ENCODE measurements at regions not wholly inside any gene's neighbourhood (a gene's known extent, or its start where the extent isn't known, plus 50 kb on each side); places are given as distances from the start of the nearest gene placed in this dataset.

DNA sequence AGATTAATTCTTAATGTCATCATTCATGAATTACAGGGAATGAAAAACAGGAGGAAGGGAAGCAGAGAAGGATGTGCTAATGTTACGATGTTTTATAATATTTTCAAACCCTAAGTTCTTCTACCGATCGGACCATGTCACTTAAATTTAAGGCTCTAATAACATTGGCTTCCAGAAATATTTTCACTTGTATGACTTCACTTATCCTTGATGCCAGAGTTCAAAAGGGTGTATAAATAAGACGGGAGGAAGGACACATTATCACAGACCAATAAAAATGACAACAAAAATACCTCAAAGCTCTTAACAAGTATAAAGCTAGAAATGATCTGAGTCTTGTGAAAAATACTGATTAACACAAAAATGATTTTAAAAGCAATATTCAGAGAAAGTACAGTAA, 370.4 kb upstream of the CITED2 start:
- Histone ChIP-seq H3K36me3 (ENCODE audit: control insufficient read depth in 1 of 2, insufficient read depth in 2 of 2, low read length in 1 of 2) (no peaks in the 10 kb centered on the region), H3K27ac (ENCODE audit: low read depth in 1 of 2, low read length in 2 of 2) (no peak overlapping the region), H3K4me3 (ENCODE audit: low read length in 2 of 2) (no peak overlapping the region), H3K27me3 (ENCODE audit: control insufficient read depth in 1 of 2, insufficient read depth in 2 of 2, low read length in 1 of 2) (no peaks in the 10 kb centered on the region), H3K4me1 (ENCODE audit: control insufficient read depth in 1 of 2, insufficient read depth in 2 of 2, low read length in 2 of 2) (peaks cover 0 to 4% of the 10 kb centered on the region in 2 donors), H3K9me3 (ENCODE audit: control insufficient read depth, low read length) (no peaks in the 10 kb centered on the region)
- ATAC-seq (ENCODE audit: low FRiP score) (no peak), DNase-seq (no peak)
- intact Hi-C loops (cut with DNase I) = no loop called here
- WGBS, 2 donors = 6 to 8% methylated on average over 4 of the region's 4 CpGs

DNA sequence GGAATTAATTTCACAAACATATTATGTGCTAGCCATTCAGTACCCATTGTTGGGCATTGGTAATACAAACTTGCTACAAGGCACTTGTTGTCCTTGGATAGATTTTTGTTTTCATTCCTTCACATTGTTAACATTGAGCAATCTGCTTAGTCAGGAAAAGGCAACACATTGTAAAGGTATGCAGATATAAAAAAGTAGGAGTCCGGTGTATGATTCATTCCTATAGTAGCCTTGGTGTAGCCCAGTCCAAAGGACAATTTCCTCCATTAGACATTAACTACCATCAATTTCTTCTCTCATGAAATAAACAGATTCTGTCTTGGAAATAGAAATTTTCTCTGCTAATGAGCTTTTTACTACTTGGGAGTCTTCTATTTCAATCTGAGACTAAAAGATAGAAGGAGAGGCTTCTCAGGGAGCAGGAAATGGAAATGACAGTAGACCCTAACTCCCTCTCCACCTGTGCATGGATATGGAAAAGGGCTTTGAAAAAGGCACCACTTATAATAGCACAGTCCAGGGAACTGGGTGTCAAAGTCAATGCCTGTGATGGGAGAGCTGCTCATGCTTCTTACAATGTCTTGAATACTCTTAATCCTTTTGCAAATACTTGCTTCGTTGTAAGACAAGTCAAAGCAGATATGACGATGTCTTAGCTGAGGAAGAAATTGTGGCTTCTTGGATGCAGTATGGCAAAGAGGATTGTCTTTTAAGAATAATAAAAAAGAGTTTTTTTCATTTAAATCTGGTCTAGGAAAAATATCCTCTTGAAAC, 369.4 kb upstream of the CITED2 start:
- DNase-seq (no peak), ATAC-seq (ENCODE audit: low FRiP score) (peak; percentile 29)
- Histone ChIP-seq H3K27me3 (ENCODE audit: control insufficient read depth in 1 of 2, insufficient read depth in 2 of 2, low read length in 1 of 2) (no peaks in the 10 kb centered on the region), H3K27ac (ENCODE audit: low read depth in 1 of 2, low read length in 2 of 2) (no peak overlapping the region), H3K4me1 (ENCODE audit: control insufficient read depth in 1 of 2, insufficient read depth in 2 of 2, low read length in 2 of 2) (peaks cover 0 to 4% of the 10 kb centered on the region in 2 donors), H3K36me3 (ENCODE audit: control insufficient read depth in 1 of 2, insufficient read depth in 2 of 2, low read length in 1 of 2) (no peaks in the 10 kb centered on the region), H3K9me3 (ENCODE audit: control insufficient read depth, low read length) (no peaks in the 10 kb centered on the region), H3K4me3 (ENCODE audit: low read length in 2 of 2) (no peak overlapping the region)
- 59 to 61% methylated on average over 3 of the region's 3 CpGs for WGBS, 2 donors
- intact Hi-C loops (cut with DNase I) = no loop called here

GRCh38 chr6:139742671-139743070, 368.2 kb upstream of the CITED2 start:
- no peaks in the 10 kb centered on the region for H3K9me3 ChIP-seq (ENCODE audit: control insufficient read depth, low read length)
- intact Hi-C loops (cut with DNase I) = no loop called here
- WGBS, 2 donors = 34 to 39% methylated on average over 1 of the region's 1 CpG
- H3K27ac ChIP-seq (ENCODE audit: low read depth in 1 of 2, low read length in 2 of 2) = no peak overlapping the region
- peaks cover 0 to 4% of the 10 kb centered on the region in 2 donors for H3K4me1 ChIP-seq (ENCODE audit: control insufficient read depth in 1 of 2, insufficient read depth in 2 of 2, low read length in 2 of 2)
- DNase-seq (no peak), ATAC-seq (ENCODE audit: low FRiP score) (no peak)
- H3K36me3 ChIP-seq (ENCODE audit: control insufficient read depth in 1 of 2, insufficient read depth in 2 of 2, low read length in 1 of 2) = no peaks in the 10 kb centered on the region
- no peak overlapping the region for H3K4me3 ChIP-seq (ENCODE audit: low read length in 2 of 2)
- no peaks in the 10 kb centered on the region for H3K27me3 ChIP-seq (ENCODE audit: control insufficient read depth in 1 of 2, insufficient read depth in 2 of 2, low read length in 1 of 2)

- no peaks in the 10 kb centered on the region for H3K9me3 ChIP-seq (ENCODE audit: control insufficient read depth, low read length)
- intact Hi-C loops (cut with DNase I) = no loop called here
- DNase-seq (no peak), ATAC-seq (ENCODE audit: low FRiP score) (no peak)
- WGBS, 2 donors = 89% methylated on average over 3 of the region's 3 CpGs
- H3K4me1 ChIP-seq (ENCODE audit: control insufficient read depth in 1 of 2, insufficient read depth in 2 of 2, low read length in 2 of 2) = peaks cover 0 to 4% of the 10 kb centered on the region in 2 donors
- H3K4me3 ChIP-seq (ENCODE audit: low read length in 2 of 2) = no peak overlapping the region
- H3K36me3 ChIP-seq (ENCODE audit: control insufficient read depth in 1 of 2, insufficient read depth in 2 of 2, low read length in 1 of 2) = no peaks in the 10 kb centered on the region
- H3K27ac ChIP-seq (ENCODE audit: low read depth in 1 of 2, low read length in 2 of 2) = no peak overlapping the region
- H3K27me3 ChIP-seq (ENCODE audit: control insufficient read depth in 1 of 2, insufficient read depth in 2 of 2, low read length in 1 of 2) = no peaks in the 10 kb centered on the region
These were observed 364.5 kb upstream of the CITED2 start for GRCh38 chr6:139738801-139739455.

GRCh38 chr6:139736325-139736906, 362.0 kb upstream of the CITED2 start:
- Histone ChIP-seq H3K9me3 (ENCODE audit: control insufficient read depth, low read length) (no peaks in the 10 kb centered on the region), H3K36me3 (ENCODE audit: control insufficient read depth in 1 of 2, insufficient read depth in 2 of 2, low read length in 1 of 2) (no peaks in the 10 kb centered on the region), H3K27ac (ENCODE audit: low read depth in 1 of 2, low read length in 2 of 2) (no peak overlapping the region), H3K4me3 (ENCODE audit: low read length in 2 of 2) (no peak overlapping the region), H3K4me1 (ENCODE audit: control insufficient read depth in 1 of 2, insufficient read depth in 2 of 2, low read length in 2 of 2) (peaks cover 0 to 2% of the 10 kb centered on the region in 2 donors), H3K27me3 (ENCODE audit: control insufficient read depth in 1 of 2, insufficient read depth in 2 of 2, low read length in 1 of 2) (no peaks in the 10 kb centered on the region)
- ATAC-seq (ENCODE audit: low FRiP score) (no peak), DNase-seq (no peak)
- WGBS, 2 donors = 98% methylated on average over 2 of the region's 2 CpGs
- intact Hi-C loops (cut with DNase I) = no loop called here

- Histone ChIP-seq H3K4me1 (ENCODE audit: control insufficient read depth in 1 of 2, insufficient read depth in 2 of 2, low read length in 2 of 2) (peaks cover 2 to 5% of the 10 kb centered on the region in 2 donors), H3K27ac (ENCODE audit: low read depth in 1 of 2, low read length in 2 of 2) (no peak overlapping the region), H3K9me3 (ENCODE audit: control insufficient read depth, low read length) (no peaks in the 10 kb centered on the region), H3K4me3 (ENCODE audit: low read length in 2 of 2) (no peak overlapping the region), H3K36me3 (ENCODE audit: control insufficient read depth in 1 of 2, insufficient read depth in 2 of 2, low read length in 1 of 2) (no peaks in the 10 kb centered on the region), H3K27me3 (ENCODE audit: control insufficient read depth in 1 of 2, insufficient read depth in 2 of 2, low read length in 1 of 2) (no peaks in the 10 kb centered on the region)
- ATAC-seq (ENCODE audit: low FRiP score) = no peak
- intact Hi-C loops (cut with DNase I) = no loop called here
- 74 to 84% methylated on average over 3 of the region's 3 CpGs for WGBS, 2 donors
- no peak for DNase-seq
These were observed 358.0 kb upstream of the CITED2 start for GRCh38 chr6:139732451-139732850.

DNA sequence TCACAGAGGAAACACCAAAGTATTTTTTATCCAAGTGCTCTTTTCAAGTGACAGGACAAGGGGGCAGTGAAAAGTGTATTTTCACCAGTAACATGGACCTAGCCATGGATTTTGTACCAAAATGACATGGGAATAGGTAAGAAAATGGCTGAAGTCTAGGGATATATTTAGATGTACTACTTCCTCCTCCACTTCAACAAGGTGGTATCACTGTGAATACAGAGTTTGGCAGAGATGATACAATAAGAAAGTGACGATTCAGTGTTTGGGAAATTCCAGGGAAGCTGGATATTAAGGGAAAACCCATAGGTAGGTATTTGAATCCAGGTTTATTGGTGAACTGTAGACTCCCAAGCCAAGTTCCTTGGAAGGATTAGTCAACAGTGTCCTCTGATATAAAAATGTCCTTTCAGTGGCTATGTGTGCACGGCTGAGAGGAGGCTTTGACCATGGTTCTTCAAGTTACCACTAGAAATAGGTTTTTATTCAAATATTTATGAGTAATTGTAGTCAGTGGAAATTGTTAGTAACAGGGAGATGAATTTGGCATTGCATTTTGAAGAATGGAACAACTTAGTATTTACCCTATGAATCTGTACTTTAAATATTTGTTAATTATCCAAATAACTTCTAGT, 356.0 kb upstream of the CITED2 start:
- Histone ChIP-seq H3K36me3 (ENCODE audit: control insufficient read depth in 1 of 2, insufficient read depth in 2 of 2, low read length in 1 of 2) (no peaks in the 10 kb centered on the region), H3K27ac (ENCODE audit: low read depth in 1 of 2, low read length in 2 of 2) (no peak overlapping the region), H3K9me3 (ENCODE audit: control insufficient read depth, low read length) (no peaks in the 10 kb centered on the region), H3K4me3 (ENCODE audit: low read length in 2 of 2) (no peak overlapping the region), H3K4me1 (ENCODE audit: control insufficient read depth in 1 of 2, insufficient read depth in 2 of 2, low read length in 2 of 2) (peaks cover 2 to 5% of the 10 kb centered on the region in 2 donors), H3K27me3 (ENCODE audit: control insufficient read depth in 1 of 2, insufficient read depth in 2 of 2, low read length in 1 of 2) (no peaks in the 10 kb centered on the region)
- WGBS, 2 donors = 67 to 71% methylated on average over 2 of the region's 2 CpGs
- ATAC-seq (ENCODE audit: low FRiP score) (no peak), DNase-seq (no peak)
- intact Hi-C loops (cut with DNase I) = no loop called here

- H3K36me3 ChIP-seq (ENCODE audit: control insufficient read depth in 1 of 2, insufficient read depth in 2 of 2, low read length in 1 of 2) = no peaks in the 10 kb centered on the region
- intact Hi-C loops (cut with DNase I) = no loop called here
- 32 to 36% methylated on average over 5 of the region's 5 CpGs for WGBS, 2 donors
- ATAC-seq (ENCODE audit: low FRiP score) (no peak), DNase-seq (no peak)
- no peaks in the 10 kb centered on the region for H3K9me3 ChIP-seq (ENCODE audit: control insufficient read depth, low read length)
- H3K27ac ChIP-seq (ENCODE audit: low read depth in 1 of 2, low read length in 2 of 2) = no peak overlapping the region
- H3K27me3 ChIP-seq (ENCODE audit: control insufficient read depth in 1 of 2, insufficient read depth in 2 of 2, low read length in 1 of 2) = no peaks in the 10 kb centered on the region
- H3K4me3 ChIP-seq (ENCODE audit: low read length in 2 of 2) = no peak overlapping the region
- peaks cover 2 to 5% of the 10 kb centered on the region in 2 donors for H3K4me1 ChIP-seq (ENCODE audit: control insufficient read depth in 1 of 2, insufficient read depth in 2 of 2, low read length in 2 of 2)
These were observed 354.5 kb upstream of the CITED2 start for GRCh38 chr6:139728876-139729427.
